ENCODE measurements at regions not wholly inside any gene's neighbourhood (a gene's known extent, or its start where the extent isn't known, plus 50 kb on each side); places are given as distances from the start of the nearest gene placed in this dataset.

- no peak for DNase-seq
These were observed 54.7 kb upstream of the EGFR start for GRCh38 chr7:54964136-54964535.

- DNase-seq = no peak
These were observed 51.4 kb upstream of the EGFR start for GRCh38 chr7:54967377-54967776.

GRCh38 chr7:54968018-54968417 is 50.8 kb upstream of the EGFR start:
- no peak for DNase-seq

All from NCI-H2171 treated with DMSO at 0.1 percent for 48 hours (cell line).